HEK293 (cell line): ENCODE measurements at regions not wholly inside any gene's neighbourhood (a gene's known extent, or its start where the extent isn't known, plus 50 kb on each side); places are given as distances from the start of the nearest gene placed in this dataset.
A peak's percentile ranks its signal among the peaks of the same experiment; 100 is the strongest.

Experiments used
- CTCF ChIA-PET: fragments of 350-600 bp; formaldehyde crosslinking; extraction: SDS; loops from one replicate; lab custom pipeline; 2021; ENCODE audit warnings: antibody characterized with exemption; lab: Yijun Ruan, JAX
- POLR2A ChIA-PET: fragments of 300-600 bp; formaldehyde crosslinking; extraction: SDS; loops from one replicate; lab custom pipeline; 2020; ENCODE audit warnings: antibody characterized with exemption, inconsistent platforms; lab: Yijun Ruan, JAX
- H3K27ac ChIP-seq: fragments of 200-500 bp; sonication (Bioruptor generic); 2 replicates; pipeline ENCODE4 v1.5.1; 2014; ENCODE audit warnings: low read depth, low read length, control low read depth, inconsistent platforms; ENCODE audit errors: extremely low read depth
- H3K36me3 ChIP-seq, 2 experiments: fragments of 200-500 bp in 1 of 2; sonication (Bioruptor generic) in 1 of 2; 1 replicate in 1 of 2; 2 replicates in 1 of 2; pipeline ENCODE4 v1.5.1; 2014 to 2017; ENCODE audit warnings: inconsistent platforms in 2 of 2, low read length in 2 of 2; ENCODE audit not compliant: control insufficient read depth in 2 of 2, insufficient read depth in 1 of 2
- H3K4me1 ChIP-seq: fragments of 200-500 bp; sonication (Bioruptor generic); 2 replicates; pipeline ENCODE4 v1.5.1; 2014; ENCODE audit warnings: mild to moderate bottlenecking, low read length, inconsistent platforms; ENCODE audit not compliant: control insufficient read depth, insufficient read depth
- H3K4me3 ChIP-seq: 2 replicates; pipeline ENCODE4 v1.5.1; 2011; ENCODE audit warnings: low read depth, mild to moderate bottlenecking, control low read depth, low read length, moderate library complexity
- H3K9me3 ChIP-seq: fragments of 200-500 bp; sonication (Bioruptor generic); 2 replicates; pipeline ENCODE4 v1.5.1; 2014; ENCODE audit warnings: low read depth, low read length, inconsistent platforms; ENCODE audit not compliant: control insufficient read depth, insufficient read depth
- BCL11B ChIP-seq: fragments of 450-650 bp; formaldehyde crosslinking; IDR thresholded peaks from 2 replicates; pipeline ENCODE4 v1.5.1; 2016; ENCODE audit warnings: low read depth, missing biosample characterization, missing genetic modification characterization
- EGR2 ChIP-seq: fragments of 450-650 bp; formaldehyde crosslinking; IDR thresholded peaks from 2 replicates; pipeline ENCODE4 v1.5.1; 2016; ENCODE audit warnings: low read depth, missing biosample characterization, missing genetic modification characterization
- GFI1B ChIP-seq: fragments of 450-650 bp; formaldehyde crosslinking; IDR thresholded peaks from 2 replicates; pipeline ENCODE4 v1.5.1; 2016; ENCODE audit warnings: missing biosample characterization, missing genetic modification characterization
- INSM2 ChIP-seq: fragments of 450-650 bp; formaldehyde crosslinking; IDR thresholded peaks from 2 replicates; pipeline ENCODE4 v1.5.1; 2016; ENCODE audit warnings: missing biosample characterization, missing genetic modification characterization
- KLF1 ChIP-seq: fragments of 450-650 bp; formaldehyde crosslinking; IDR thresholded peaks from 2 replicates; pipeline ENCODE4 v1.5.1; 2016; ENCODE audit warnings: missing biosample characterization, missing genetic modification characterization
- MEIS1 ChIP-seq: sonication (generic); formaldehyde crosslinking; IDR thresholded peaks from 2 replicates; pipeline ENCODE4 v1.8.1; 2022; ENCODE audit warnings: missing genetic modification reagents, mild to moderate bottlenecking, borderline replicate concordance
- SCRT2 ChIP-seq: fragments of 450-650 bp; formaldehyde crosslinking; IDR thresholded peaks from 2 replicates; pipeline ENCODE4 v1.5.1; 2016; ENCODE audit warnings: missing biosample characterization, missing genetic modification characterization
- SETDB1 ChIP-seq: IDR thresholded peaks from one replicate; pipeline ENCODE4 v1.6.1; 2017; ENCODE audit warnings: mild to moderate bottlenecking, low read length, moderate library complexity, mixed read lengths; ENCODE audit not compliant: insufficient read length
- SP3 ChIP-seq: fragments of 450-650 bp; formaldehyde crosslinking; IDR thresholded peaks from 2 replicates; pipeline ENCODE4 v1.5.1; 2016; ENCODE audit warnings: missing biosample characterization, missing genetic modification characterization
- ZBTB21 ChIP-seq: fragments of 450-650 bp; formaldehyde crosslinking; IDR thresholded peaks from 2 replicates; pipeline ENCODE4 v1.5.1; 2017; ENCODE audit warnings: missing biosample characterization, missing genetic modification characterization
- ZBTB48 ChIP-seq: fragments of 450-650 bp; formaldehyde crosslinking; IDR thresholded peaks from 2 replicates; pipeline ENCODE4 v1.5.1; 2016; ENCODE audit warnings: missing biosample characterization, missing genetic modification characterization
- ZNF26 ChIP-seq: fragments of 450-650 bp; formaldehyde crosslinking; IDR thresholded peaks from 2 replicates; pipeline ENCODE4 v1.5.1; 2016; ENCODE audit warnings: missing biosample characterization, missing genetic modification characterization
- ZNF366 ChIP-seq: fragments of 450-650 bp; formaldehyde crosslinking; conservative IDR thresholded peaks from 2 replicates; pipeline ENCODE4 v1.5.1; 2016; ENCODE audit warnings: missing biosample characterization, missing genetic modification characterization
- ZNF548 ChIP-seq: fragments of 450-650 bp; formaldehyde crosslinking; IDR thresholded peaks from 2 replicates; pipeline ENCODE4 v1.5.1; 2016; ENCODE audit warnings: missing biosample characterization, missing genetic modification characterization
- ZNF571 ChIP-seq: fragments of 450-650 bp; formaldehyde crosslinking; IDR thresholded peaks from 2 replicates; pipeline ENCODE4 v1.5.0; 2017; ENCODE audit warnings: missing biosample characterization, missing genetic modification characterization
- ZNF629 ChIP-seq: fragments of 450-650 bp; formaldehyde crosslinking; IDR thresholded peaks from 2 replicates; pipeline ENCODE4 v1.5.1; 2017; ENCODE audit warnings: missing biosample characterization, missing genetic modification characterization
- ZNF664 ChIP-seq: fragments of 450-650 bp; formaldehyde crosslinking; IDR thresholded peaks from 2 replicates; pipeline ENCODE4 v1.5.1; 2016; ENCODE audit warnings: missing biosample characterization, missing genetic modification characterization
- ZNF776 ChIP-seq: fragments of 450-650 bp; formaldehyde crosslinking; IDR thresholded peaks from 2 replicates; pipeline ENCODE4 v1.5.0; 2017; ENCODE audit warnings: missing biosample characterization, missing genetic modification characterization, borderline replicate concordance
- ZNF777 ChIP-seq: fragments of 450-650 bp; formaldehyde crosslinking; IDR thresholded peaks from 2 replicates; pipeline ENCODE4 v1.5.1; 2017; ENCODE audit warnings: missing biosample characterization, missing genetic modification characterization, borderline replicate concordance
- ZNF785 ChIP-seq: fragments of 450-650 bp; formaldehyde crosslinking; IDR thresholded peaks from 2 replicates; pipeline ENCODE4 v1.5.1; 2016; ENCODE audit warnings: missing biosample characterization, missing genetic modification characterization
- TF ChIP-seq, protein P1 (sequence below): IDR thresholded peaks from 2 replicates; pipeline ENCODE4 v1.6.1; 2011; ENCODE audit warnings: mild to moderate bottlenecking, low read depth, low read length, borderline replicate concordance
- TF ChIP-seq, protein P2 (sequence below): fragments of 450-650 bp; IDR thresholded peaks from 2 replicates; pipeline ENCODE4 v1.5.1; 2018; ENCODE audit warnings: missing biosample characterization, mild to moderate bottlenecking, missing genetic modification characterization
- TF ChIP-seq, protein P3 (sequence below): fragments of 450-650 bp; formaldehyde crosslinking; IDR thresholded peaks from 2 replicates; pipeline ENCODE4 v1.5.1; 2016; ENCODE audit warnings: missing biosample characterization, missing genetic modification characterization

GRCh38 chr1:200263203-200263602 is 146.6 kb downstream of the ZNF281 start (continued):
- TF ChIP-seq, protein P1, sequence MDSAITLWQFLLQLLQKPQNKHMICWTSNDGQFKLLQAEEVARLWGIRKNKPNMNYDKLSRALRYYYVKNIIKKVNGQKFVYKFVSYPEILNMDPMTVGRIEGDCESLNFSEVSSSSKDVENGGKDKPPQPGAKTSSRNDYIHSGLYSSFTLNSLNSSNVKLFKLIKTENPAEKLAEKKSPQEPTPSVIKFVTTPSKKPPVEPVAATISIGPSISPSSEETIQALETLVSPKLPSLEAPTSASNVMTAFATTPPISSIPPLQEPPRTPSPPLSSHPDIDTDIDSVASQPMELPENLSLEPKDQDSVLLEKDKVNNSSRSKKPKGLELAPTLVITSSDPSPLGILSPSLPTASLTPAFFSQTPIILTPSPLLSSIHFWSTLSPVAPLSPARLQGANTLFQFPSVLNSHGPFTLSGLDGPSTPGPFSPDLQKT = no peak
- TF ChIP-seq, all 188 proteins: peak for 0

DNA sequence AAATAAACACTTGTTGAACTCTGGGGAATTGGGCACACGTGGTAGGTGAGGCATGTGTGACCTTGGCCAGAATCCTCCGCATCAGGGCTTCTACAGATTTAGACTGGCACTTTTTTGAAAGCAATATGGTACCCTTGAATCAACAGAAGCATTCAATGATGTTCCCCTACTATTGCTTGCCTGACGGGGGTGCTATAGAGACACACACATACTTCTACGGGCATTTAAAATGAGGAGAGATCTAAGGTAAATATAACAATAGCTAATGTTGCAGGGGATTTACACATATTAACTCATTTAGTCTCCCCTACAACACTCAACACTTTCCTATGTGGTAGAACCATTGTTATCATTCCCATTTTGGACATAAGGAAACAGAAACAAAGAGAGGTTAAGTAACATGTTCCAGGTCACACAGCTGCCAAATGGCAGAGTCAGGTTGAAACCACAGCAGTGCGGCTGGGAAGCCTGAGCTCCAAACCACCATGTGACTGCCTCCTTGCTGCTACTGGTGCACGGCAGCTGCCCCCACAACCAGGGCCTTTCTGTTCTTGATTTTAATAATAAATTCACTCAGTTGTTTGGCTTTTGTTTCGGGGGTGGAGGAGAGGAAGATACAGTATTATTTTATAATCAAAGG is 147.4 kb downstream of the ZNF281 start:
- POLR2A ChIA-PET = no interaction called here

GRCh38 chr1:200260597-200261335 is 149.1 kb downstream of the ZNF281 start:
- no peaks in the 10 kb centered on the region for H3K36me3 ChIP-seq
- H3K9me3 ChIP-seq = no peaks in the 10 kb centered on the region
- TF ChIP-seq ZNF664 (tag by site-specific recombination) = no peak
- no peak for TF ChIP-seq SP3
- TF ChIP-seq GFI1B (tag by site-specific recombination) = no peak
- no peak for TF ChIP-seq ZNF785 (tag by site-specific recombination)
- no peak for TF ChIP-seq SETDB1
- no peak for TF ChIP-seq ZBTB21 (tag by site-specific recombination)
- TF ChIP-seq, protein P2, sequence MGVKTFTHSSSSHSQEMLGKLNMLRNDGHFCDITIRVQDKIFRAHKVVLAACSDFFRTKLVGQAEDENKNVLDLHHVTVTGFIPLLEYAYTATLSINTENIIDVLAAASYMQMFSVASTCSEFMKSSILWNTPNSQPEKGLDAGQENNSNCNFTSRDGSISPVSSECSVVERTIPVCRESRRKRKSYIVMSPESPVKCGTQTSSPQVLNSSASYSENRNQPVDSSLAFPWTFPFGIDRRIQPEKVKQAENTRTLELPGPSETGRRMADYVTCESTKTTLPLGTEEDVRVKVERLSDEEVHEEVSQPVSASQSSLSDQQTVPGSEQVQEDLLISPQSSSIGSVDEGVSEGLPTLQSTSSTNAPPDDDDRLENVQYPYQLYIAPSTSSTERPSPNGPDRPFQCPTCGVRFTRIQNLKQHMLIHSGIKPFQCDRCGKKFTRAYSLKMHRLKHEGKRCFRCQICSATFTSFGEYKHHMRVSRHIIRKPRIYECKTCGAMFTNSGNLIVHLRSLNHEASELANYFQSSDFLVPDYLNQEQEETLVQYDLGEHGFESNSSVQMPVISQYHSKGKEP (tag by site-specific recombination) = no peak
- no peak for TF ChIP-seq INSM2 (tag by site-specific recombination)
- no peak for TF ChIP-seq ZNF26 (tag by site-specific recombination)
- TF ChIP-seq, protein P1 = no peak
- TF ChIP-seq ZNF629 (tag by site-specific recombination) = no peak
- TF ChIP-seq, protein P3, sequence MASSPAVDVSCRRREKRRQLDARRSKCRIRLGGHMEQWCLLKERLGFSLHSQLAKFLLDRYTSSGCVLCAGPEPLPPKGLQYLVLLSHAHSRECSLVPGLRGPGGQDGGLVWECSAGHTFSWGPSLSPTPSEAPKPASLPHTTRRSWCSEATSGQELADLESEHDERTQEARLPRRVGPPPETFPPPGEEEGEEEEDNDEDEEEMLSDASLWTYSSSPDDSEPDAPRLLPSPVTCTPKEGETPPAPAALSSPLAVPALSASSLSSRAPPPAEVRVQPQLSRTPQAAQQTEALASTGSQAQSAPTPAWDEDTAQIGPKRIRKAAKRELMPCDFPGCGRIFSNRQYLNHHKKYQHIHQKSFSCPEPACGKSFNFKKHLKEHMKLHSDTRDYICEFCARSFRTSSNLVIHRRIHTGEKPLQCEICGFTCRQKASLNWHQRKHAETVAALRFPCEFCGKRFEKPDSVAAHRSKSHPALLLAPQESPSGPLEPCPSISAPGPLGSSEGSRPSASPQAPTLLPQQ (tag by site-specific recombination) = no peak
- TF ChIP-seq ZBTB48 (tag by site-specific recombination) = no peak
- TF ChIP-seq ZNF777 (tag by site-specific recombination) = no peak
- no peak for TF ChIP-seq KLF1 (tag by site-specific recombination)
- TF ChIP-seq ZNF776 (tag by site-specific recombination) = no peak
- TF ChIP-seq MEIS1 (CRISPR knock-in tag) = no peak
- no peak for TF ChIP-seq BCL11B
- TF ChIP-seq ZNF366 (tag by site-specific recombination) = no peak
- H3K27ac ChIP-seq = no peak overlapping the region
- POLR2A ChIA-PET = no interaction called here
- CTCF ChIA-PET = interaction anchor here (0.6 kb wide), 1 partner anchor 233 kb away, joined by 3 read pairs; no protein-coding TSS in a partner anchor
- H3K4me1 ChIP-seq = no peaks in the 10 kb centered on the region
- no peak overlapping the region for H3K4me3 ChIP-seq

More for the DNA sequence above, 147.4 kb downstream of the ZNF281 start:
- CTCF ChIA-PET = interaction anchor here (0.7 to 1.2 kb wide), 3 partner anchors 14 to 250 kb away, joined by 4 to 5 read pairs (median 4); no protein-coding TSS in a partner anchor
- H3K9me3 ChIP-seq = no peaks in the 10 kb centered on the region
- H3K36me3 ChIP-seq = no peaks in the 10 kb centered on the region
- H3K4me1 ChIP-seq = no peaks in the 10 kb centered on the region
- H3K27ac ChIP-seq = no peak overlapping the region
- H3K4me3 ChIP-seq = no peak overlapping the region
- TF ChIP-seq SCRT2 (tag by site-specific recombination) = 0 out of 2 replicates have a peak, but pooled peaks have one; percentile 30
- no peak for TF ChIP-seq EGR2 (tag by site-specific recombination)
- TF ChIP-seq ZNF571 (tag by site-specific recombination) = no peak
- TF ChIP-seq ZNF548 (tag by site-specific recombination) = no peak
